CD4-positive, alpha-beta T cell treated with Interleukin-1 beta for 1 hour (primary cell): ENCODE measurements at regions not wholly inside any gene's neighbourhood (a gene's known extent, or its start where the extent isn't known, plus 50 kb on each side); places are given as distances from the start of the nearest gene placed in this dataset.
"Not testable (repeated sequence)": the region's sequence is repeated elsewhere in the genome, so short reads cannot be mapped to it uniquely, and the experiment has no call there.

Source experiments
- DNase-seq, 2 donors: peaks; one replicate each; pipeline ENCODE4 v3.0.0-alpha.2; 2020 to 2022

- DNase-seq, result no peak
Observed at GRCh38 chr2:595141-595815, 81.9 kb downstream of the TMEM18 start.

GRCh38 chr2:594297-594949 lies 82.8 kb downstream of the TMEM18 start:
- DNase-seq, result no peak

- no peak for DNase-seq
Observed at GRCh38 chr2:593356-594026, 83.7 kb downstream of the TMEM18 start.

- no peak for DNase-seq
Observed at GRCh38 chr2:592737-593136, 84.5 kb downstream of the TMEM18 start.

- no peak for DNase-seq
Observed at GRCh38 chr2:590214-591175, 86.7 kb downstream of the TMEM18 start.

- DNase-seq, result no peak
Observed at GRCh38 chr2:589281-590130, 87.7 kb downstream of the TMEM18 start.

- no peak for DNase-seq
Observed at GRCh38 chr2:588074-588645, 89.0 kb downstream of the TMEM18 start.

- DNase-seq, result no peak
Observed at GRCh38 chr2:587087-587960, 89.9 kb downstream of the TMEM18 start.

- DNase-seq, result no peak
Observed at GRCh38 chr2:586641-587076, 90.5 kb downstream of the TMEM18 start.

GRCh38 chr2:584863-585823 lies 92.1 kb downstream of the TMEM18 start:
- peak; percentile 18 to 32 for DNase-seq

GRCh38 chr2:583666-584065 lies 93.5 kb downstream of the TMEM18 start:
- DNase-seq, result no peak

GRCh38 chr2:582792-583528 lies 94.2 kb downstream of the TMEM18 start:
- DNase-seq, result no peak

- not testable (repeated sequence) for DNase-seq
Observed at GRCh38 chr2:582289-582688, 94.9 kb downstream of the TMEM18 start.

GRCh38 chr2:579961-580360 lies 97.2 kb downstream of the TMEM18 start:
- no peak for DNase-seq

- no peak for DNase-seq
Observed at GRCh38 chr2:579351-579886, 97.8 kb downstream of the TMEM18 start.

GRCh38 chr2:576292-576691 lies 100.9 kb downstream of the TMEM18 start:
- no peak for DNase-seq

GRCh38 chr2:575727-576236 lies 101.4 kb downstream of the TMEM18 start:
- no peak for DNase-seq
